ENCODE measurements at regions not wholly inside any gene's neighbourhood (a gene's known extent, or its start where the extent isn't known, plus 50 kb on each side); places are given as distances from the start of the nearest gene placed in this dataset.

DNA sequence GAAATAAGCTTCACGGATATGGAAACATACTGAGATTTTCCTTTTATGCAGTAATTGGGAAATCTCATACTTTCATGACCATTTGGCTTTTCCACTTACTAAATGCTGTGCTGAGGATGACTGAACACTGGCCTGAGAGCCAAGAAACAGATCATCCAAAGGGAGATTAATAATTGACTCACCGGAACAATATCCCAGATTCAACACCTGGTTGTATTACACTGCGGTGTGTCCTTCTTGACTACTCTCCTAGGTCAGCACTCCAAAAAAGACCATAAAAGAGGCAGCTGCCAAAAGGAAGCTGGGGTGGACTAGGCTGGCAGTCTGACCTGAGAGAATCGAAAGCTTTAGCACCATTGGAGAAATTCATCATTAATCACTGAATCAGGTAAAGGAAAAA is 469.1 kb downstream of the CBLN2 start:
- H3K9me3 Mint-ChIP-seq (ENCODE audit: unreplicated experiment), result peaks cover 14% of the 10 kb centered on the region
- H3K4me3 Mint-ChIP-seq (ENCODE audit: unreplicated experiment), result no peak overlapping the region
- TF ChIP-seq, protein P1, sequence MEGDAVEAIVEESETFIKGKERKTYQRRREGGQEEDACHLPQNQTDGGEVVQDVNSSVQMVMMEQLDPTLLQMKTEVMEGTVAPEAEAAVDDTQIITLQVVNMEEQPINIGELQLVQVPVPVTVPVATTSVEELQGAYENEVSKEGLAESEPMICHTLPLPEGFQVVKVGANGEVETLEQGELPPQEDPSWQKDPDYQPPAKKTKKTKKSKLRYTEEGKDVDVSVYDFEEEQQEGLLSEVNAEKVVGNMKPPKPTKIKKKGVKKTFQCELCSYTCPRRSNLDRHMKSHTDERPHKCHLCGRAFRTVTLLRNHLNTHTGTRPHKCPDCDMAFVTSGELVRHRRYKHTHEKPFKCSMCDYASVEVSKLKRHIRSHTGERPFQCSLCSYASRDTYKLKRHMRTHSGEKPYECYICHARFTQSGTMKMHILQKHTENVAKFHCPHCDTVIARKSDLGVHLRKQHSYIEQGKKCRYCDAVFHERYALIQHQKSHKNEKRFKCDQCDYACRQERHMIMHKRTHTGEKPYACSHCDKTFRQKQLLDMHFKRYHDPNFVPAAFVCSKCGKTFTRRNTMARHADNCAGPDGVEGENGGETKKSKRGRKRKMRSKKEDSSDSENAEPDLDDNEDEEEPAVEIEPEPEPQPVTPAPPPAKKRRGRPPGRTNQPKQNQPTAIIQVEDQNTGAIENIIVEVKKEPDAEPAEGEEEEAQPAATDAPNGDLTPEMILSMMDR (IDR thresholded peaks at IDR 0.05; ENCODE audit: unreplicated experiment), result no peak
- DNase-seq (ENCODE audit: low spot score), result no peak
- no peaks in the 10 kb centered on the region for H3K36me3 Mint-ChIP-seq (ENCODE audit: low read depth, unreplicated experiment)
- H3K27me3 Mint-ChIP-seq (ENCODE audit: unreplicated experiment), result no peaks in the 10 kb centered on the region
- H3K27ac Mint-ChIP-seq (ENCODE audit: unreplicated experiment), result no peak overlapping the region
- no peaks in the 10 kb centered on the region for H3K4me1 Mint-ChIP-seq (ENCODE audit: unreplicated experiment)

DNA sequence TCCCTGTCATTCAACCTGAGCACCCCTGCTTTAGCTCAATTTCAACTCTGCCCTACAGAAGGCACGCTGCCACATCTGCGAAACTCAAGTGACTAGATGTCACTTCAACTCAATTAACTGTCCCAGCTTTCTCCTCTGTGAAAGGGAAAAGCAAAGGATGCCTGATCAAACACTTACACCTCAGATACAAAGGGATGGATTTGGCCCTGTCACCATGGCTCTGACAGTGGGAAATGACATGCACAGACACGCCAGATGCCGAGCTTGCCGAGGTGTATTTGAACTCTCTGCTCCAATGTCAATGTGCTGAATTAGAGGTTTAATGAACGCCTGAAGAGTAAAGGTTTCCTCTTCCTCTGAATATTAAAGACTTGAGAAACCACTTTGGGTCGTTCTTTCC is 481.1 kb downstream of the CBLN2 start:
- H3K36me3 Mint-ChIP-seq (ENCODE audit: low read depth, unreplicated experiment), result no peaks in the 10 kb centered on the region
- no peak overlapping the region for H3K27ac Mint-ChIP-seq (ENCODE audit: unreplicated experiment)

DNA sequence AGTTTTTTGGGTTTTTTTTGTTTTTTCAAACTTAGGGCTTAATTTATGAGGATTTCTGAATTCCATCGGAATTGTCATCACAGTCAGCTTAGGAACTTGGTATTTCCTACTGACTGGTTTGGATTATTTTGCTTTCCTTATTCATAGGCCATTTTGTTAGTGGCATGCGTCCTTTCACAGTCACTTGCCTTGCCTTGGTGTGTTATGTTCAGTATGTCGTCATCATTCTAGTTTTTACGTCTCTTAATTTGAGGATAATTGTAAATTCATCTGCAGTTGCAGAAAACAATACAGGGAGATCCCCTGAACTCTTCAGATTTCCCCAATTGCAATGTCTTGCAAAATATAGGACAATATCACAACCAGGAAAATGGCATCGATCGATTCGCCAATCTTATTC is 485.3 kb downstream of the CBLN2 start:
- no peak for DNase-seq (ENCODE audit: low spot score)

More for the DNA sequence above, 481.1 kb downstream of the CBLN2 start:
- Mint-ChIP-seq H3K4me3 (ENCODE audit: unreplicated experiment) (no peak overlapping the region), H3K4me1 (ENCODE audit: unreplicated experiment) (no peaks in the 10 kb centered on the region), H3K27me3 (ENCODE audit: unreplicated experiment) (no peaks in the 10 kb centered on the region), H3K9me3 (ENCODE audit: unreplicated experiment) (peaks cover 7% of the 10 kb centered on the region)
- TF ChIP-seq, protein P1 (IDR thresholded peaks at IDR 0.05; ENCODE audit: unreplicated experiment), result no peak
- no peak for DNase-seq (ENCODE audit: low spot score)

DNA sequence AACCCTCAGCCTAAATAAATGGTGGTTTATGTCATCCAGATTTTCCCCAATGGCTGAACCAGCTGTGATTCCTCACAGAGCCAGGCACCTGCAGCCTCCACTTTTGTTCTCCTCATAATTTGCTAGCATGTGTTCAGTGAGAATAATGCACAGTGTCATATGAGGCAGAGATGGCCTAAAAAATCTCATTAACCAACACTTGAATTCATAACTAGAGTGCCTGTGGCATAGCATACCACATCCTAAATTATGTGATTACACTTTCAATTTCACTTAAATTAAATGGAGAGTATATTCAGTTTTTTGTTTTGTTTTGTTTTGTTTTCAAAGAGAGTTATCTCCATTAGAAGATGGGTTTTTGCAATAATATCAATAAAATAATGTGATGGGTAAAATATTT is 488.0 kb downstream of the CBLN2 start:
- DNase-seq (ENCODE audit: low spot score), result no peak
- Mint-ChIP-seq H3K36me3 (ENCODE audit: low read depth, unreplicated experiment) (no peaks in the 10 kb centered on the region), H3K27me3 (ENCODE audit: unreplicated experiment) (peaks cover 3% of the 10 kb centered on the region), H3K4me1 (ENCODE audit: unreplicated experiment) (no peaks in the 10 kb centered on the region), H3K27ac (ENCODE audit: unreplicated experiment) (no peak overlapping the region), H3K4me3 (ENCODE audit: unreplicated experiment) (no peak overlapping the region), H3K9me3 (ENCODE audit: unreplicated experiment) (peaks cover 5% of the 10 kb centered on the region)
- TF ChIP-seq, protein P1 (IDR thresholded peaks at IDR 0.05; ENCODE audit: unreplicated experiment), result no peak

More for the DNA sequence above, 485.3 kb downstream of the CBLN2 start:
- H3K27ac Mint-ChIP-seq (ENCODE audit: unreplicated experiment), result no peak overlapping the region
- no peaks in the 10 kb centered on the region for H3K36me3 Mint-ChIP-seq (ENCODE audit: low read depth, unreplicated experiment)
- H3K4me3 Mint-ChIP-seq (ENCODE audit: unreplicated experiment), result no peak overlapping the region
- no peaks in the 10 kb centered on the region for H3K4me1 Mint-ChIP-seq (ENCODE audit: unreplicated experiment)
- H3K27me3 Mint-ChIP-seq (ENCODE audit: unreplicated experiment), result peaks cover 3% of the 10 kb centered on the region
- H3K9me3 Mint-ChIP-seq (ENCODE audit: unreplicated experiment), result peaks cover 12% of the 10 kb centered on the region
- TF ChIP-seq, protein P1 (IDR thresholded peaks at IDR 0.05; ENCODE audit: unreplicated experiment), result no peak

DNA sequence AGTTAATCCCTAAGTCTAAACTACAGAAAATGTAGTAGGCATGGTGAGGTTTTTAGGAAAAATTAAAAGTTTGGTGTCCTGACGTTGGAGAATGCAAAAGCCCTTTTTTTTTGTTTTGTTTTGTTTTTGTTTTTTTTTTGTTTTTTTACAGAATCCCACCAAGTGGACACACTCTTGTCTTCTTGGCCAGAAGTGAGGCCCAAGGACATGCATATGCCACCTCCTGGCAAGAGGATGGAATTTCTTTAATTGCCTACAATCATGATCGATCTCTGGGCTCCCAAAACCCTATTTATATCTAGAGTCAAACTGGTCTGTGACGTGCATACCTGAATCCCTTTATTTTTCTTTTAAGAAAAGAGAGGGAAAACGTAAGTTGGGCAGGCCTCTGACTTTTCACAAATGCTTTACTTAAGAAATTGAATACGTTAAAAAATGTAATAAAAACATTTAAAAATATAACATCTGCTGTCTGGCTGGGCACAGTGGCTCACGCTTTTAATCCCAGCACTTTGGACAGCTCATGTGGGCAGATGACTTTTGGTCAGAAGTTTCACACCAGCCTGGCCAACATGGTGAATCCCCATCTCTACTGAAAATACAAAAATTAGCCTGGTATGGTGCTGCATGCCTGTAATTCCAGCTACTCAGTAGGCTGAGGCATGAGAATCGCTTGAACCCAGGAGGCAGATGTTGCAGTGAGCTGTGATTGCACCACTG is 502.7 kb downstream of the CBLN2 start:
- TF ChIP-seq, protein P1 (IDR thresholded peaks at IDR 0.05; ENCODE audit: unreplicated experiment), result no peak
- Mint-ChIP-seq H3K36me3 (ENCODE audit: low read depth, unreplicated experiment) (no peaks in the 10 kb centered on the region), H3K27me3 (ENCODE audit: unreplicated experiment) (no peaks in the 10 kb centered on the region), H3K4me3 (ENCODE audit: unreplicated experiment) (no peak overlapping the region), H3K27ac (ENCODE audit: unreplicated experiment) (no peak overlapping the region), H3K9me3 (ENCODE audit: unreplicated experiment) (peaks cover 10% of the 10 kb centered on the region), H3K4me1 (ENCODE audit: unreplicated experiment) (no peaks in the 10 kb centered on the region)
- no peak for DNase-seq (ENCODE audit: low spot score)

Data from endothelial cell (in vitro differentiated cells).